GM23248 (cell line): ENCODE measurements at regions not wholly inside any gene's neighbourhood (a gene's known extent, or its start where the extent isn't known, plus 50 kb on each side); places are given as distances from the start of the nearest gene placed in this dataset.

Experiments used
- EZH2 ChIP-seq: fragments of 200-600 bp; sonication (generic); IDR thresholded peaks from 2 replicates; pipeline ENCODE4 v1.6.1; 2018; ENCODE audit warnings: antibody characterized with exemption, mild to moderate bottlenecking; ENCODE audit not compliant: insufficient read depth, poor library complexity, severe bottlenecking
- EZH2phosphoT487 ChIP-seq: fragments of 200-600 bp; sonication (generic); IDR thresholded peaks from 2 replicates; pipeline ENCODE4 v1.6.1; 2018; ENCODE audit warnings: antibody characterized with exemption, moderate library complexity, mild to moderate bottlenecking, low read depth; ENCODE audit not compliant: insufficient read depth

DNA sequence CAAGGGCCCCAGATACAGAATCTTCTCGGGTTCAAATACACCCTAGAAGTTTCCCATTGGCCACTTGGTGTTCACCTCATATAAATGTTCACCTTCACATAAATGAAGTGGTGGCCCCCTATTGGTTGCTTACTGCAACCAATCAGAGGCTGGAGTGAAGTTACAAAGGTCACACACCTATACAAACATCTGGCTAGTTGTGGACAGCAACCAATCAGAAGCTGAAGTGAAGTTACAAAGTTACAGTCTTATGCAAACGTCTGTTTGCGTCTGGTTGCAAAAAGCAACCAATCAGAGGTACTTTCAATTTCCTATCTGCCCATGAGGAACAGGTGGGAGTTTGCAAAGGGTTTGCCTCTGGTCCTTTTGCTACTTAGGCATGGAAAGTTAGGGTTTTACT lies 206.5 kb upstream of the BMP2 start:
- TF ChIP-seq EZH2 (no peak), EZH2phosphoT487 (no peak)
